ENCODE measurements at regions not wholly inside any gene's neighbourhood (a gene's known extent, or its start where the extent isn't known, plus 50 kb on each side); places are given as distances from the start of the nearest gene placed in this dataset.

GRCh38 chr2:16064745-16065144, 124.4 kb downstream of the MYCN start:
- no peak for TF ChIP-seq CTCF (IDR thresholded peaks at IDR 0.05; ENCODE audit: low read depth, low read length)
- peak; percentile 83 for DNase-seq
- no peak overlapping the region for H3K4me3 ChIP-seq (ENCODE audit: low read depth, low read length)
- H3K4me1 ChIP-seq, result peaks cover 11% of the 10 kb centered on the region
- H3K36me3 ChIP-seq, result no peaks in the 10 kb centered on the region
- peaks cover 75% of the 10 kb centered on the region for H3K9me3 ChIP-seq
- no peaks in the 10 kb centered on the region for H3K27me3 ChIP-seq

GRCh38 chr2:16063955-16064633, 123.7 kb downstream of the MYCN start:
- H3K27me3 ChIP-seq, result no peaks in the 10 kb centered on the region
- peak; percentile 90 for DNase-seq
- H3K4me3 ChIP-seq (ENCODE audit: low read depth, low read length), result no peak overlapping the region
- peaks cover 11% of the 10 kb centered on the region for H3K4me1 ChIP-seq
- no peaks in the 10 kb centered on the region for H3K36me3 ChIP-seq
- no peak for TF ChIP-seq CTCF (IDR thresholded peaks at IDR 0.05; ENCODE audit: low read depth, low read length)
- H3K9me3 ChIP-seq, result peaks cover 78% of the 10 kb centered on the region

GRCh38 chr2:16063251-16063850, 123.0 kb downstream of the MYCN start:
- no peak for TF ChIP-seq CTCF (IDR thresholded peaks at IDR 0.05; ENCODE audit: low read depth, low read length)
- Histone ChIP-seq H3K36me3 (no peaks in the 10 kb centered on the region), H3K4me3 (ENCODE audit: low read depth, low read length) (no peak overlapping the region), H3K27me3 (no peaks in the 10 kb centered on the region), H3K9me3 (peaks cover 76% of the 10 kb centered on the region), H3K4me1 (peaks cover 9% of the 10 kb centered on the region)
- peak; percentile 98 for DNase-seq

GRCh38 chr2:16062471-16063250, 122.3 kb downstream of the MYCN start:
- H3K36me3 ChIP-seq, result no peaks in the 10 kb centered on the region
- H3K4me3 ChIP-seq (ENCODE audit: low read depth, low read length), result no peak overlapping the region
- peaks cover 78% of the 10 kb centered on the region for H3K9me3 ChIP-seq
- no peaks in the 10 kb centered on the region for H3K27me3 ChIP-seq
- no peak for TF ChIP-seq CTCF (IDR thresholded peaks at IDR 0.05; ENCODE audit: low read depth, low read length)
- peak; percentile 81 for DNase-seq
- peaks cover 4% of the 10 kb centered on the region; the same call in 1 of the 2 replicates for H3K4me1 ChIP-seq

- Histone ChIP-seq H3K9me3 (peaks cover 78% of the 10 kb centered on the region), H3K4me3 (ENCODE audit: low read depth, low read length) (no peak overlapping the region), H3K36me3 (no peaks in the 10 kb centered on the region), H3K4me1 (peaks cover 2% of the 10 kb centered on the region; the same call in 1 of the 2 replicates), H3K27me3 (no peaks in the 10 kb centered on the region)
- TF ChIP-seq CTCF (IDR thresholded peaks at IDR 0.05; ENCODE audit: low read depth, low read length), result no peak
- DNase-seq, result peak; percentile 98
Observed at GRCh38 chr2:16061441-16062217, 121.3 kb downstream of the MYCN start.
